Liver (tissue), 3 donors: ENCODE measurements at regions not wholly inside any gene's neighbourhood (a gene's known extent, or its start where the extent isn't known, plus 50 kb on each side); places are given as distances from the start of the nearest gene placed in this dataset.

Source experiments
- CTCF ChIP-seq: fragments of 150-350 bp; IDR thresholded peaks from 2 replicates; pipeline ENCODE4 v1.5.1; 2017; ENCODE audit warnings: improper control_type of control experiment, low read depth, low read length; ENCODE audit not compliant: missing input control
- GABPA ChIP-seq, 2 donors: IDR thresholded peaks in 1 of 2; conservative IDR thresholded peaks in 1 of 2; 2 replicates each; pipeline ENCODE4 v1.6.1; 2016; ENCODE audit warnings: antibody characterized with exemption in 2 of 2, mild to moderate bottlenecking in 1 of 2, moderate library complexity in 1 of 2
- JUND ChIP-seq, 2 donors: IDR thresholded peaks; 2 replicates each; pipeline ENCODE4 v1.6.1; 2016; ENCODE audit warnings: antibody characterized with exemption in 2 of 2
- MAX ChIP-seq: IDR thresholded peaks from 2 replicates; pipeline ENCODE4 v1.6.1; 2016; ENCODE audit warnings: antibody characterized with exemption
- YY1 ChIP-seq: IDR thresholded peaks from 2 replicates; pipeline ENCODE4 v1.6.1; 2016; ENCODE audit warnings: antibody characterized with exemption, mild to moderate bottlenecking
- ZBTB33 ChIP-seq: IDR thresholded peaks from 2 replicates; pipeline ENCODE4 v1.6.1; 2016; ENCODE audit warnings: antibody characterized with exemption
- donor health status: healthy.
- donor health status: healthy.

- TF ChIP-seq CTCF (no peak), JUND (IDR thresholded peaks at IDR 0.05) (no peak), GABPA (IDR thresholded peaks at IDR 0.05 in 1 of 2, conservative IDR thresholded peaks at IDR 0.05 in 1 of 2) (no peak), YY1 (no peak), ZBTB33 (no peak), MAX (no peak)
Measured at GRCh38 chr4:71945791-71946190, 86.0 kb upstream of the NPFFR2 start.
